ENCODE measurements at regions not wholly inside any gene's neighbourhood (a gene's known extent, or its start where the extent isn't known, plus 50 kb on each side); places are given as distances from the start of the nearest gene placed in this dataset.

- no peak for ATAC-seq
- H3K36me3 ChIP-seq (ENCODE audit: insufficient read depth) = no peaks in the 10 kb centered on the region
- DNase-seq (ENCODE audit: low spot score) = no peak
- Mint-ChIP-seq H3K27ac (no peak overlapping the region), H3K9me3 (peaks cover 12% of the 10 kb centered on the region), H3K4me1 (no peaks in the 10 kb centered on the region), H3K4me3 (no peak overlapping the region), H3K27me3 (ENCODE audit: insufficient read depth, low read depth, poor library complexity) (no peaks in the 10 kb centered on the region), H3K36me3 (ENCODE audit: low read depth) (peaks cover 7% of the 10 kb centered on the region; the same call in 2 of the 3 replicates)
- H4K20me1 ChIP-seq (replicated peaks; ENCODE audit: insufficient read depth) = no peaks in the 10 kb centered on the region
- peaks cover 2% of the 10 kb centered on the region; the same call in 1 of the 2 replicates for H3K9me2 ChIP-seq (ENCODE audit: insufficient read depth)
- H3F3A ChIP-seq (replicated peaks; ENCODE audit: low read depth) = no peaks in the 10 kb centered on the region
- H2AFZ ChIP-seq = no peak overlapping the region
- no peaks in the 10 kb centered on the region for H3K27me3 ChIP-seq (ENCODE audit: insufficient read depth)
- no peak overlapping the region for H3K27ac ChIP-seq (ENCODE audit: low read depth)
- no peaks in the 10 kb centered on the region for H3K4me1 ChIP-seq (ENCODE audit: insufficient read depth)
- no peaks in the 10 kb centered on the region for H3K79me2 ChIP-seq (replicated peaks; ENCODE audit: insufficient read depth)
- no peak overlapping the region for H3K4me2 ChIP-seq
- no peak for TF ChIP-seq ZNF331 (CRISPR knock-in tag; IDR thresholded peaks at IDR 0.05; ENCODE audit: low read depth)
- TF ChIP-seq ZNF114 (CRISPR knock-in tag; IDR thresholded peaks at IDR 0.05) = no peak
- TF ChIP-seq NANOG (IDR thresholded peaks at IDR 0.05; ENCODE audit: borderline replicate concordance) = no peak
- no peak for TF ChIP-seq EZH2 (IDR thresholded peaks at IDR 0.05; ENCODE audit: low read depth, unreplicated experiment)
- no peak for TF ChIP-seq REST (IDR thresholded peaks at IDR 0.05; ENCODE audit: unreplicated experiment)
- no peak for TF ChIP-seq EZH2phosphoT487 (IDR thresholded peaks at IDR 0.05; ENCODE audit: unreplicated experiment)
- TF ChIP-seq, protein P1, sequence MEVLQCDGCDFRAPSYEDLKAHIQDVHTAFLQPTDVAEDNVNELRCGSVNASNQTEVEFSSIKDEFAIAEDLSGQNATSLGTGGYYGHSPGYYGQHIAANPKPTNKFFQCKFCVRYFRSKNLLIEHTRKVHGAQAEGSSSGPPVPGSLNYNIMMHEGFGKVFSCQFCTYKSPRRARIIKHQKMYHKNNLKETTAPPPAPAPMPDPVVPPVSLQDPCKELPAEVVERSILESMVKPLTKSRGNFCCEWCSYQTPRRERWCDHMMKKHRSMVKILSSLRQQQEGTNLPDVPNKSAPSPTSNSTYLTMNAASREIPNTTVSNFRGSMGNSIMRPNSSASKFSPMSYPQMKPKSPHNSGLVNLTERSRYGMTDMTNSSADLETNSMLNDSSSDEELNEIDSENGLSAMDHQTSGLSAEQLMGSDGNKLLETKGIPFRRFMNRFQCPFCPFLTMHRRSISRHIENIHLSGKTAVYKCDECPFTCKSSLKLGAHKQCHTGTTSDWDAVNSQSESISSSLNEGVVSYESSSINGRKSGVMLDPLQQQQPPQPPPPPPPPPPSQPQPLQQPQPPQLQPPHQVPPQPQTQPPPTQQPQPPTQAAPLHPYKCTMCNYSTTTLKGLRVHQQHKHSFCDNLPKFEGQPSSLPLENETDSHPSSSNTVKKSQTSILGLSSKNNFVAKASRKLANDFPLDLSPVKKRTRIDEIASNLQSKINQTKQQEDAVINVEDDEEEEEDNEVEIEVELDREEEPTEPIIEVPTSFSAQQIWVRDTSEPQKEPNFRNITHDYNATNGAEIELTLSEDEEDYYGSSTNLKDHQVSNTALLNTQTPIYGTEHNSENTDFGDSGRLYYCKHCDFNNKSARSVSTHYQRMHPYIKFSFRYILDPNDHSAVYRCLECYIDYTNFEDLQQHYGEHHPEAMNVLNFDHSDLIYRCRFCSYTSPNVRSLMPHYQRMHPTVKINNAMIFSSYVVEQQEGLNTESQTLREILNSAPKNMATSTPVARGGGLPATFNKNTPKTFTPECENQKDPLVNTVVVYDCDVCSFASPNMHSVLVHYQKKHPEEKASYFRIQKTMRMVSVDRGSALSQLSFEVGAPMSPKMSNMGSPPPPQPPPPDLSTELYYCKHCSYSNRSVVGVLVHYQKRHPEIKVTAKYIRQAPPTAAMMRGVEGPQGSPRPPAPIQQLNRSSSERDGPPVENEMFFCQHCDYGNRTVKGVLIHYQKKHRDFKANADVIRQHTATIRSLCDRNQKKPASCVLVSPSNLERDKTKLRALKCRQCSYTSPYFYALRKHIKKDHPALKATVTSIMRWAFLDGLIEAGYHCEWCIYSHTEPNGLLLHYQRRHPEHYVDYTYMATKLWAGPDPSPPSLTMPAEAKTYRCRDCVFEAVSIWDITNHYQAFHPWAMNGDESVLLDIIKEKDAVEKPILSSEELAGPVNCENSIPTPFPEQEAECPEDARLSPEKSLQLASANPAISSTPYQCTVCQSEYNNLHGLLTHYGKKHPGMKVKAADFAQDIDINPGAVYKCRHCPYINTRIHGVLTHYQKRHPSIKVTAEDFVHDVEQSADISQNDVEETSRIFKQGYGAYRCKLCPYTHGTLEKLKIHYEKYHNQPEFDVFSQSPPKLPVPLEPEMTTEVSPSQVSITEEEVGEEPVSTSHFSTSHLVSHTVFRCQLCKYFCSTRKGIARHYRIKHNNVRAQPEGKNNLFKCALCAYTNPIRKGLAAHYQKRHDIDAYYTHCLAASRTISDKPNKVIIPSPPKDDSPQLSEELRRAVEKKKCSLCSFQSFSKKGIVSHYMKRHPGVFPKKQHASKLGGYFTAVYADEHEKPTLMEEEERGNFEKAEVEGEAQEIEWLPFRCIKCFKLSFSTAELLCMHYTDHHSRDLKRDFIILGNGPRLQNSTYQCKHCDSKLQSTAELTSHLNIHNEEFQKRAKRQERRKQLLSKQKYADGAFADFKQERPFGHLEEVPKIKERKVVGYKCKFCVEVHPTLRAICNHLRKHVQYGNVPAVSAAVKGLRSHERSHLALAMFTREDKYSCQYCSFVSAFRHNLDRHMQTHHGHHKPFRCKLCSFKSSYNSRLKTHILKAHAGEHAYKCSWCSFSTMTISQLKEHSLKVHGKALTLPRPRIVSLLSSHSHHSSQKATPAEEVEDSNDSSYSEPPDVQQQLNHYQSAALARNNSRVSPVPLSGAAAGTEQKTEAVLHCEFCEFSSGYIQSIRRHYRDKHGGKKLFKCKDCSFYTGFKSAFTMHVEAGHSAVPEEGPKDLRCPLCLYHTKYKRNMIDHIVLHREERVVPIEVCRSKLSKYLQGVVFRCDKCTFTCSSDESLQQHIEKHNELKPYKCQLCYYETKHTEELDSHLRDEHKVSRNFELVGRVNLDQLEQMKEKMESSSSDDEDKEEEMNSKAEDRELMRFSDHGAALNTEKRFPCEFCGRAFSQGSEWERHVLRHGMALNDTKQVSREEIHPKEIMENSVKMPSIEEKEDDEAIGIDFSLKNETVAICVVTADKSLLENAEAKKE (CRISPR knock-in tag; IDR thresholded peaks at IDR 0.05) = no peak
- no peak for TF ChIP-seq POLR2AphosphoS5 (IDR thresholded peaks at IDR 0.05; ENCODE audit: low read depth)
- no peak for TF ChIP-seq STAT1 (IDR thresholded peaks at IDR 0.05; ENCODE audit: unreplicated experiment)
- TF ChIP-seq, protein P2, sequence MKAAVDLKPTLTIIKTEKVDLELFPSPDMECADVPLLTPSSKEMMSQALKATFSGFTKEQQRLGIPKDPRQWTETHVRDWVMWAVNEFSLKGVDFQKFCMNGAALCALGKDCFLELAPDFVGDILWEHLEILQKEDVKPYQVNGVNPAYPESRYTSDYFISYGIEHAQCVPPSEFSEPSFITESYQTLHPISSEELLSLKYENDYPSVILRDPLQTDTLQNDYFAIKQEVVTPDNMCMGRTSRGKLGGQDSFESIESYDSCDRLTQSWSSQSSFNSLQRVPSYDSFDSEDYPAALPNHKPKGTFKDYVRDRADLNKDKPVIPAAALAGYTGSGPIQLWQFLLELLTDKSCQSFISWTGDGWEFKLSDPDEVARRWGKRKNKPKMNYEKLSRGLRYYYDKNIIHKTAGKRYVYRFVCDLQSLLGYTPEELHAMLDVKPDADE (IDR thresholded peaks at IDR 0.05) = no peak
- TF ChIP-seq CTCF (conservative IDR thresholded peaks at IDR 0.05; ENCODE audit: low read depth in 2 of 2) = no peak
- TF ChIP-seq CREB1 (CRISPR knock-in tag; IDR thresholded peaks at IDR 0.05; ENCODE audit: low read depth) = no peak
- no peak for TF ChIP-seq JUNB (IDR thresholded peaks at IDR 0.05; ENCODE audit: unreplicated experiment)
- no peak overlapping the region for H3K4me3 ChIP-seq
Observed at GRCh38 chr6:4575714-4576113, 200.5 kb upstream of the CDYL start.

All from GM23338 (cell line).